ENCODE measurements at regions not wholly inside any gene's neighbourhood (a gene's known extent, or its start where the extent isn't known, plus 50 kb on each side); places are given as distances from the start of the nearest gene placed in this dataset.
A peak's percentile ranks its signal among the peaks of the same experiment; 100 is the strongest.

GRCh38 chr14:86533834-86534233 is 1003.9 kb downstream of the FLRT2 start:
- H3K36me3 ChIP-seq = no peaks in the 10 kb centered on the region
- no peak for DNase-seq
- no peak overlapping the region for H3K27ac ChIP-seq
- TF ChIP-seq CTCF (IDR thresholded peaks at IDR 0.05) = no peak
- no peaks in the 10 kb centered on the region for H3K9me3 ChIP-seq
- no peak overlapping the region for H3K9ac ChIP-seq (ENCODE audit: low read depth in 2 of 2, low read length in 2 of 2)
- no peaks in the 10 kb centered on the region for H3K4me1 ChIP-seq
- intact Hi-C loops (cut with DNase I) = no loop called here
- no peaks in the 10 kb centered on the region for H3K27me3 ChIP-seq
- no peak overlapping the region for H3K4me3 ChIP-seq

GRCh38 chr14:86532219-86532618 is 1002.3 kb downstream of the FLRT2 start:
- no peak for TF ChIP-seq CTCF (IDR thresholded peaks at IDR 0.05)
- Histone ChIP-seq H3K9me3 (no peaks in the 10 kb centered on the region), H3K36me3 (no peaks in the 10 kb centered on the region), H3K4me1 (no peaks in the 10 kb centered on the region), H3K4me3 (no peak overlapping the region), H3K27me3 (no peaks in the 10 kb centered on the region), H3K9ac (ENCODE audit: low read depth in 2 of 2, low read length in 2 of 2) (no peak overlapping the region), H3K27ac (no peak overlapping the region)
- intact Hi-C loops (cut with DNase I) = no loop called here
- DNase-seq = peak; percentile 21

- H3K4me3 ChIP-seq = no peak overlapping the region
- intact Hi-C loops (cut with DNase I) = no loop called here
- DNase-seq = no peak
- no peaks in the 10 kb centered on the region for H3K4me1 ChIP-seq
- H3K9me3 ChIP-seq = no peaks in the 10 kb centered on the region
- no peak for TF ChIP-seq CTCF (IDR thresholded peaks at IDR 0.05)
- no peaks in the 10 kb centered on the region for H3K36me3 ChIP-seq
- no peak overlapping the region for H3K9ac ChIP-seq (ENCODE audit: low read depth in 2 of 2, low read length in 2 of 2)
- H3K27ac ChIP-seq = no peak overlapping the region
- no peaks in the 10 kb centered on the region for H3K27me3 ChIP-seq
These were observed 1000.5 kb downstream of the FLRT2 start for GRCh38 chr14:86530457-86530856.

- Histone ChIP-seq H3K27ac (no peak overlapping the region), H3K9me3 (no peaks in the 10 kb centered on the region), H3K9ac (ENCODE audit: low read depth in 2 of 2, low read length in 2 of 2) (no peak overlapping the region), H3K27me3 (no peaks in the 10 kb centered on the region), H3K4me3 (no peak overlapping the region), H3K4me1 (no peaks in the 10 kb centered on the region), H3K36me3 (no peaks in the 10 kb centered on the region)
- no peak for DNase-seq
- TF ChIP-seq CTCF (IDR thresholded peaks at IDR 0.05) = no peak
- intact Hi-C loops (cut with DNase I) = no loop called here
These were observed 997.4 kb downstream of the FLRT2 start for GRCh38 chr14:86527312-86527711.

GRCh38 chr14:86525673-86526072 is 995.7 kb downstream of the FLRT2 start:
- no peak for DNase-seq
- no peak overlapping the region for H3K27ac ChIP-seq
- no peak overlapping the region for H3K4me3 ChIP-seq
- no peaks in the 10 kb centered on the region for H3K36me3 ChIP-seq
- no peak for TF ChIP-seq CTCF (IDR thresholded peaks at IDR 0.05)
- H3K27me3 ChIP-seq = no peaks in the 10 kb centered on the region
- no peaks in the 10 kb centered on the region for H3K4me1 ChIP-seq
- H3K9me3 ChIP-seq = no peaks in the 10 kb centered on the region
- intact Hi-C loops (cut with DNase I) = no loop called here
- H3K9ac ChIP-seq (ENCODE audit: low read depth in 2 of 2, low read length in 2 of 2) = no peak overlapping the region

- H3K27ac ChIP-seq = no peak overlapping the region
- TF ChIP-seq CTCF (IDR thresholded peaks at IDR 0.05) = no peak
- intact Hi-C loops (cut with DNase I) = no loop called here
These were observed 991.9 kb downstream of the FLRT2 start for GRCh38 chr14:86521843-86522242.

More at GRCh38 chr14:86521843-86522242, 991.9 kb downstream of the FLRT2 start:
- no peak overlapping the region for H3K4me3 ChIP-seq
- H3K4me1 ChIP-seq = no peaks in the 10 kb centered on the region
- H3K27me3 ChIP-seq = no peaks in the 10 kb centered on the region
- DNase-seq = no peak
- H3K36me3 ChIP-seq = no peaks in the 10 kb centered on the region
- no peak overlapping the region for H3K9ac ChIP-seq (ENCODE audit: low read depth in 2 of 2, low read length in 2 of 2)
- H3K9me3 ChIP-seq = no peaks in the 10 kb centered on the region

Data from colonic mucosa (tissue), 4 donors.